Thymus (tissue), 11 donors: ENCODE measurements at regions not wholly inside any gene's neighbourhood (a gene's known extent, or its start where the extent isn't known, plus 50 kb on each side); places are given as distances from the start of the nearest gene placed in this dataset.

Experiments used
- DNase-seq, 9 donors: peaks; one replicate each; pipeline ENCODE4 v3.0.0-alpha.2; 2013; ENCODE audit warnings: low spot score in 9 of 9, low read depth in 6 of 9, missing footprints in 1 of 9
- H3K27ac ChIP-seq, 2 donors: one replicate each; pipeline ENCODE4 v1.5.1; 2013; ENCODE audit warnings: control low read depth in 1 of 2, low read depth in 1 of 2, low read length in 1 of 2, mild to moderate bottlenecking in 1 of 2, moderate library complexity in 1 of 2
- H3K27me3 ChIP-seq, 2 donors: one replicate each; pipeline ENCODE4 v1.5.1; 2013; ENCODE audit warnings: low read length in 1 of 2; ENCODE audit not compliant: control insufficient read depth in 2 of 2, insufficient read depth in 1 of 2
- H3K36me3 ChIP-seq, 2 donors: one replicate each; pipeline ENCODE4 v1.5.1; 2013; ENCODE audit warnings: low read length in 1 of 2, mild to moderate bottlenecking in 1 of 2, moderate library complexity in 1 of 2; ENCODE audit not compliant: control insufficient read depth in 2 of 2, insufficient read depth in 2 of 2
- H3K4me1 ChIP-seq, 2 donors: one replicate each; pipeline ENCODE4 v1.5.1; 2013; ENCODE audit warnings: low read length in 2 of 2; ENCODE audit not compliant: control insufficient read depth in 2 of 2, insufficient read depth in 2 of 2
- H3K4me3 ChIP-seq, 2 donors: one replicate each; pipeline ENCODE4 v1.5.1; 2013; ENCODE audit warnings: low read length in 2 of 2, control low read depth in 1 of 2, mild to moderate bottlenecking in 1 of 2
- H3K9me3 ChIP-seq, 2 donors: one replicate each; pipeline ENCODE4 v1.5.1; 2013; ENCODE audit warnings: low read length in 1 of 2, mild to moderate bottlenecking in 1 of 2; ENCODE audit not compliant: control insufficient read depth in 2 of 2, insufficient read depth in 1 of 2
- WGBS: extraction: QIAGEN DNeasy Blood & Tissue Kit; methylation state at CpG from one replicate; pipeline ENCODE4 v1.1.7; 2013; 5-methylcytosine and 5-hydroxymethylcytosine counted together
- donor health status: healthy.

GRCh38 chr5:125151150-125151900, 404.9 kb upstream of the ZNF608 start:
- no peaks in the 10 kb centered on the region for H3K36me3 ChIP-seq
- no peak overlapping the region for H3K27ac ChIP-seq
- no peaks in the 10 kb centered on the region for H3K27me3 ChIP-seq
- DNase-seq: no peak
- 70% methylated on average over 4 of the region's 4 CpGs for WGBS
- H3K4me3 ChIP-seq: no peak overlapping the region
- no peaks in the 10 kb centered on the region for H3K4me1 ChIP-seq
- H3K9me3 ChIP-seq: no peaks in the 10 kb centered on the region

DNA sequence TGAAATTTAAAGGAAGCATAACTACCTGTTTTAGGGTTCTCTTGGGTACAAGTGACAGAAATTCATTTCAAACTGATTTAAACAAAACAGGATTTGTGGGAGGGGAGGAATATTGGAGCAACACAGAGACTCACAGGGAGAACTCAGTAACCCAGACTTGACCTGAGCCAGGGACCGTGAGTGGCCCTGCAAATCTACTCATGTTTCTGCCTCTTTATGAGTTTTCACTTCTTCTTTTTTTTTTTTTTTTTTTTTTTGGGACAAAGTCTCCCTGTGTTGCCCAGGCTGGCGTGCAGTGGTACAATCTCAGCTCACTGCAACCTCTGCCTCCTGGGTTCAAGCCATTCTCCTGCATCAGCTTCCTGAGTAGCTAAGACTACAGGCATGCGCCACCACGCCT, 405.6 kb upstream of the ZNF608 start:
- no peak for DNase-seq
- WGBS: 72% methylated on average over 4 of the region's 4 CpGs
- no peaks in the 10 kb centered on the region for H3K27me3 ChIP-seq

GRCh38 chr5:125152461-125153189, 406.2 kb upstream of the ZNF608 start:
- no peak overlapping the region for H3K4me3 ChIP-seq
- no peak overlapping the region for H3K27ac ChIP-seq
- no peaks in the 10 kb centered on the region for H3K36me3 ChIP-seq
- no peak for DNase-seq
- H3K27me3 ChIP-seq: no peaks in the 10 kb centered on the region
- H3K4me1 ChIP-seq: no peaks in the 10 kb centered on the region
- no peaks in the 10 kb centered on the region for H3K9me3 ChIP-seq
- 96% methylated on average over 13 of the region's 13 CpGs for WGBS

More for the DNA sequence above, 405.6 kb upstream of the ZNF608 start:
- H3K36me3 ChIP-seq: no peaks in the 10 kb centered on the region
- no peak overlapping the region for H3K27ac ChIP-seq
- no peak overlapping the region for H3K4me3 ChIP-seq
- H3K4me1 ChIP-seq: no peaks in the 10 kb centered on the region
- H3K9me3 ChIP-seq: no peaks in the 10 kb centered on the region

DNA sequence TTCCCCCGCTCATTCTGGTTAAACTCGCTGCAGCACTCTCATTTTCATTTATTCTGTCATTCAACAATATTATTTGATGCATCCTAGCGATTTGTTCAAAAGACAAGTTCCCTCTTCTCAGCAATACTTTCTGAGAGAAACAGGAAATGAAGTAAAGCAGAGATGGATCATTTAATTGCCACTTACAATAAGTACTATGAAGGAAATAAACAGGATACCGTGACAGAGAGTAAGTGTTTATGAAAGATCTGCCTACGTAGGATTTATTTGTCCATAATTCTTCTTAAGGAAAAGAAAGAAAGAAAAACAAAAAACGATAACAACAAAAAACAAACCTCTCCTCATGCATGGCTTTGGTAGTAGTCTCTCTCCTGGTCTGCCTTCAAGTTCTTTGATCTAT, 406.8 kb upstream of the ZNF608 start:
- H3K4me3 ChIP-seq: no peak overlapping the region
- DNase-seq: no peak
- no peak overlapping the region for H3K27ac ChIP-seq
- H3K4me1 ChIP-seq: no peaks in the 10 kb centered on the region
- no peaks in the 10 kb centered on the region for H3K36me3 ChIP-seq
- 48% methylated on average over 6 of the region's 6 CpGs for WGBS
- no peaks in the 10 kb centered on the region for H3K27me3 ChIP-seq
- H3K9me3 ChIP-seq: no peaks in the 10 kb centered on the region

GRCh38 chr5:125154301-125155110, 408.1 kb upstream of the ZNF608 start:
- no peak overlapping the region for H3K27ac ChIP-seq
- 0% methylated on average over 1 of the region's 1 CpG for WGBS
- H3K9me3 ChIP-seq: no peaks in the 10 kb centered on the region
- no peaks in the 10 kb centered on the region for H3K4me1 ChIP-seq
- no peak overlapping the region for H3K4me3 ChIP-seq
- H3K27me3 ChIP-seq: no peaks in the 10 kb centered on the region
- H3K36me3 ChIP-seq: no peaks in the 10 kb centered on the region
- DNase-seq: no peak

GRCh38 chr5:125160787-125161502, 414.5 kb upstream of the ZNF608 start:
- no peaks in the 10 kb centered on the region for H3K36me3 ChIP-seq
- no peaks in the 10 kb centered on the region for H3K27me3 ChIP-seq
- H3K9me3 ChIP-seq: no peaks in the 10 kb centered on the region
- no peak for DNase-seq
- 91% methylated on average over 10 of the region's 10 CpGs for WGBS
- H3K4me1 ChIP-seq: no peaks in the 10 kb centered on the region
- no peak overlapping the region for H3K4me3 ChIP-seq
- H3K27ac ChIP-seq: no peak overlapping the region

GRCh38 chr5:125162714-125163113, 416.3 kb upstream of the ZNF608 start:
- Histone ChIP-seq H3K9me3 (no peaks in the 10 kb centered on the region), H3K27ac (no peak overlapping the region), H3K4me3 (no peak overlapping the region), H3K36me3 (no peaks in the 10 kb centered on the region), H3K27me3 (no peaks in the 10 kb centered on the region), H3K4me1 (no peaks in the 10 kb centered on the region)
- WGBS: 90% methylated on average over 1 of the region's 1 CpG
- no peak for DNase-seq

DNA sequence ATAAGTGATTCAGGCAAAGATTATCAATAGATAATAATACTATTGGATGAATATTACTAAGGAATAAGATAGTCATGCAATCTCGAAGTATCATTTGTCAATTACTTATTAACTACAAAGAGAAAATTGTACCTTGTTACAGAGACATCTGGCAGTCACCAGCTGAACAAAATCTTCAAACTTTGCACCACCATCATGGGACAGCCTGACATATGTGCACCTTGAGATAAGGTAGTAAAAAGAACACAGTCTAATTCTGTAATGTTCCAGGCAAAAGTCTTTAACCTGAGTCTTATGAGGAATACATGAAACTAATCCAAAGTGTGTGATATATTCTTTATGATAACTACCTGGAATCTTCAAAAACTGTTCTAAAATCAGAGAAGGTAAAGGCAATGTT, 423.0 kb upstream of the ZNF608 start:
- Histone ChIP-seq H3K27ac (no peak overlapping the region), H3K4me3 (no peak overlapping the region), H3K36me3 (no peaks in the 10 kb centered on the region), H3K4me1 (no peaks in the 10 kb centered on the region), H3K9me3 (no peaks in the 10 kb centered on the region), H3K27me3 (no peaks in the 10 kb centered on the region)
- DNase-seq: no peak
- 97% methylated on average over 1 of the region's 1 CpG for WGBS
